GM18870 (cell line): ENCODE measurements at regions not wholly inside any gene's neighbourhood (a gene's known extent, or its start where the extent isn't known, plus 50 kb on each side); places are given as distances from the start of the nearest gene placed in this dataset.
A peak's percentile ranks its signal among the peaks of the same experiment; 100 is the strongest.
"Not testable (repeated sequence)": the region's sequence is repeated elsewhere in the genome, so short reads cannot be mapped to it uniquely, and the experiment has no call there.

Source experiments
- ATAC-seq: cut with Tn5 transposase; IDR thresholded peaks from one replicate; pipeline ENCODE4 v1.9.1; 2021; ENCODE audit warnings: moderate library complexity; ENCODE audit not compliant: unreplicated experiment

GRCh38 chr2:89831641-89832498 lies 1140.4 kb downstream of the RPIA start:
- ATAC-seq, result no peak

- ATAC-seq, result peak; percentile 51
These were observed 1141.8 kb downstream of the RPIA start for GRCh38 chr2:89833116-89833779.

GRCh38 chr2:89833780-89834117 lies 1142.3 kb downstream of the RPIA start:
- no peak for ATAC-seq

GRCh38 chr2:89834306-89834705 lies 1142.8 kb downstream of the RPIA start:
- ATAC-seq, result no peak

GRCh38 chr2:89836326-89836725 lies 1144.9 kb downstream of the RPIA start:
- peak; percentile 31 for ATAC-seq

GRCh38 chr2:89837962-89838625 lies 1146.6 kb downstream of the RPIA start:
- ATAC-seq, result no peak

- peak; percentile 32 for ATAC-seq
These were observed 1148.7 kb downstream of the RPIA start for GRCh38 chr2:89840175-89840574.

- peak; percentile 40 for ATAC-seq
These were observed 1149.5 kb downstream of the RPIA start for GRCh38 chr2:89840781-89841475.

GRCh38 chr2:89841476-89841840 lies 1150.0 kb downstream of the RPIA start:
- ATAC-seq, result no peak

- ATAC-seq, result no peak
These were observed 1150.9 kb downstream of the RPIA start for GRCh38 chr2:89842180-89842908.

- no peak for ATAC-seq
These were observed 1152.9 kb downstream of the RPIA start for GRCh38 chr2:89844221-89844943.

GRCh38 chr2:89845532-89845931 lies 1154.1 kb downstream of the RPIA start:
- ATAC-seq, result no peak

- no peak for ATAC-seq
These were observed 1156.6 kb downstream of the RPIA start for GRCh38 chr2:89848114-89848513.

GRCh38 chr2:89848763-89849368 lies 1157.4 kb downstream of the RPIA start:
- no peak for ATAC-seq

GRCh38 chr2:89849731-89850130 lies 1158.3 kb downstream of the RPIA start:
- no peak for ATAC-seq

- no peak for ATAC-seq
These were observed 1159.0 kb downstream of the RPIA start for GRCh38 chr2:89850481-89850880.

- no peak for ATAC-seq
These were observed 1159.6 kb downstream of the RPIA start for GRCh38 chr2:89850881-89851582.

- ATAC-seq, result no peak
These were observed 1160.1 kb downstream of the RPIA start for GRCh38 chr2:89851583-89851905.

- ATAC-seq, result not testable (repeated sequence)
These were observed 1162.0 kb downstream of the RPIA start for GRCh38 chr2:89853427-89853826.
